Bronchial epithelial cell (primary cell): ENCODE measurements at regions not wholly inside any gene's neighbourhood (a gene's known extent, or its start where the extent isn't known, plus 50 kb on each side); places are given as distances from the start of the nearest gene placed in this dataset.

ENCODE experiments used
- DNase-seq: peaks from one replicate; pipeline ENCODE4 v3.0.0-alpha.2; 2010; ENCODE audit warnings: low read depth
- FAIRE-seq: peaks from 2 replicates; lab custom pipeline; 2011; peaks lifted over from hg19 to GRCh38; lab: Jason Lieb, UNC
- H3K27me3 ChIP-seq: 2 replicates; pipeline ENCODE4 v1.5.1; 2011; ENCODE audit warnings: low read length; ENCODE audit not compliant: control insufficient read depth, insufficient read depth
- H3K36me3 ChIP-seq: 2 replicates; pipeline ENCODE4 v1.5.1; 2011; ENCODE audit warnings: low read length; ENCODE audit not compliant: control insufficient read depth, insufficient read depth
- H3K4me3 ChIP-seq: 2 replicates; pipeline ENCODE4 v1.5.1; 2011; ENCODE audit warnings: mild to moderate bottlenecking, low read depth, low read length, control low read depth
- CTCF ChIP-seq: IDR thresholded peaks from 2 replicates; pipeline ENCODE4 v1.5.1; 2011; ENCODE audit warnings: mild to moderate bottlenecking, moderate library complexity, low read length, control low read depth, inconsistent platforms; ENCODE audit not compliant: insufficient read depth, severe bottlenecking

DNA sequence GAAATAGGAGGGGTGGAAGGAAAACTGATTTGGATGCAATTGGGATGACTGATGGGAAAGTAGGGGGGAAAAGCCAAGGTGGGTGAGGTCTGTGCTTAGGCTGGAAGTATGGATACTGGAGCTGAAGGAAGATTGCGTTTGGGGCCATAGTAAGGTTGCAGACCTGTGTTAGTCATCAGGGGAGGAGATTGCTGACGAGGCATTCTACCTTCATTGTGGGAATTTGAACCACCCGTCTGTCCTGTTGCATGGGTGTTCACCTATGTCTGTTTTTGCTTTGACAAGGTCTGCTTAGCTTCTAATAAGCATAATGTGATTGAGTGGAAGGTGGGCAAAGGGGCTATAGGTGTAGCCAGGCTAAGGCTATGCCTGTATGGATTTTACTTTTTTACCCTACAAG lies 323.8 kb downstream of the BLID start:
- Histone ChIP-seq H3K36me3 (no peaks in the 10 kb centered on the region), H3K4me3 (no peak overlapping the region), H3K27me3 (no peaks in the 10 kb centered on the region)
- TF ChIP-seq CTCF: no peak
- DNase-seq (peak; percentile 1), FAIRE-seq (peak; percentile 13)

- no peak for TF ChIP-seq CTCF
- Histone ChIP-seq H3K36me3 (no peaks in the 10 kb centered on the region), H3K27me3 (no peaks in the 10 kb centered on the region), H3K4me3 (no peak overlapping the region)
- FAIRE-seq (no peak), DNase-seq (no peak)
Measured at GRCh38 chr11:121790430-121790829, 325.6 kb downstream of the BLID start.

DNA sequence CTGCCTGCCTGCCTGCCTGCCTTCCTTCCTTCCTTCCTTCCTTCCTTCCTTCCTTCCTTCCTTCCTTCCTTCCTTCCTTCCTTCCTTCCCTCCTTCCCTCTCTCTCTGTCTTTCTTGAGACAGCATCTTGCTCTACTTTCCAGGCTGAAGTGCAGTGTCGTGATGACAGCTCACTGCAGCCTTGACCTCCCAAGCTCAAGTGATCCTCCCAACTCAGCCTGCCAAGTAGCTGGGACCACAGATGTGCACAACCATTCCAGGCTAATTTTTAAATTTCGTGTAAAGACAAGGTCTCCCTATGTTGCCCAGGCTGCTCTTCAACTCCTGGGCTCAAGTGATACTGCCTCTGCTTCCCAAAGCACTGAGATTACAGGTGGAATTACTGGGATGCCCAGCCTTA lies 328.2 kb upstream of the SORL1-AS1 start:
- no peaks in the 10 kb centered on the region for H3K36me3 ChIP-seq
- TF ChIP-seq CTCF: no peak
- H3K4me3 ChIP-seq: no peak overlapping the region
- no peaks in the 10 kb centered on the region for H3K27me3 ChIP-seq
- DNase-seq: no peak
- FAIRE-seq: no peak

DNA sequence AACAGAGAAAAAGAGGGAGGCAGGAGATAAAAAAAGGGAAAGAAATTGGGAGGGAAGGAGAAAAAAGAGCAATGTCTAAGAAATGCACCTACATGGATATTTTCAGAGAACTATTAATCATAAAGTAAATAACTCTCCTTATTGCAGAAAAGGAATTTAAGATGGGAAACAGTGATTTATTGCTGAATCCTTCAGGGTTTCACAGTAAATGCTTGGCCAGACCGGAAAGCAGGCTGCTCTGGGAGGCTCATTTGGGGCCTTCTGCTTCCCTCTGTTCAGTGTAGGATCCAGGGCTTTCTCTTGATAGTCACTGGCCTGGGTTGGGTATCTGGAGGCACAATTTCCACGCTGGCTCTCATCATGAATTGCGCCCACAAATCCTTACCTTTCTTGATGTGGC lies 324.3 kb upstream of the SORL1-AS1 start:
- Histone ChIP-seq H3K36me3 (no peaks in the 10 kb centered on the region), H3K27me3 (no peaks in the 10 kb centered on the region), H3K4me3 (no peak overlapping the region)
- FAIRE-seq (no peak), DNase-seq (no peak)
- TF ChIP-seq CTCF: no peak

- FAIRE-seq: no peak
- no peak for TF ChIP-seq CTCF
Measured at GRCh38 chr11:121775276-121775675, 322.5 kb upstream of the SORL1-AS1 start.

DNA sequence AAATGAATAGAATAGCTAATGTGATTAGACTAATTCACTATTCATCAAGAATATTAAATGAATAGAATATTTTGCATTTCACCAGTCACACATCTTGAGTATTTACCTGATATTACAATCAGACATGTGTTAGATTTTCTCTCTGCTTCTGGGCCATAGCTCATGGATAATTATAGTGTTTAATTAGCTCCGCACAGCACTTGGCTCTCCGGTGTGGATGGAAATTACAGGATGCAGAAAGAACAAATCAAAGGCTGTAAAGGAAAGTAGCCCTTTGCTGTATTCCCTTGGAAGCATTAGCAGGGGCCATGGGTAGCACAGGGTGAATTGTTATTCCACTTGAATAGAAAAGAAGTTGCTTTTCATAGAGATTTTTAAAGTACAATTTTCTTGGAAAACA lies 320.3 kb upstream of the SORL1-AS1 start:
- Histone ChIP-seq H3K27me3 (no peaks in the 10 kb centered on the region), H3K4me3 (no peak overlapping the region), H3K36me3 (no peaks in the 10 kb centered on the region)
- no peak for TF ChIP-seq CTCF
- FAIRE-seq: no peak
- DNase-seq: no peak

More at GRCh38 chr11:121775276-121775675, 322.5 kb upstream of the SORL1-AS1 start:
- Histone ChIP-seq H3K27me3 (no peaks in the 10 kb centered on the region), H3K4me3 (no peak overlapping the region), H3K36me3 (no peaks in the 10 kb centered on the region)
- no peak for DNase-seq
